ENCODE measurements at regions not wholly inside any gene's neighbourhood (a gene's known extent, or its start where the extent isn't known, plus 50 kb on each side); places are given as distances from the start of the nearest gene placed in this dataset.
"Not testable (repeated sequence)": the region's sequence is repeated elsewhere in the genome, so short reads cannot be mapped to it uniquely, and the experiment has no call there.

- H3K4me1 ChIP-seq (ENCODE audit: control insufficient read depth, insufficient read depth, low read length); H3K4me3 ChIP-seq (ENCODE audit: low read depth, low read length); H3K27ac ChIP-seq (ENCODE audit: extremely low read depth, low read depth, low read length); H3K9me3 ChIP-seq (ENCODE audit: control insufficient read depth, insufficient read depth, low read depth, low read length): not testable (repeated sequence)
- ChIA-PET POLR2A (interaction anchor here (0.7 kb wide), 1 partner anchor 232 kb away, joined by 3 read pairs; no protein-coding TSS in a partner anchor), CTCF (interaction anchor here (0.5 to 1.4 kb wide), 3 partner anchors 18 to 353 kb away, joined by 3 to 5 read pairs (median 4); no protein-coding TSS in a partner anchor)
- peaks cover 22 to 24% of the 10 kb centered on the region in 2 experiments for H3K36me3 ChIP-seq (ENCODE audit: control insufficient read depth in 2 of 2, insufficient read depth in 1 of 2, low read length in 2 of 2)
- TF ChIP-seq ZNF121 (tag by site-specific recombination; IDR thresholded peaks at IDR 0.05), result peak; percentile 55; the same call in 1 of the 2 replicates
These were observed 73.9 kb downstream of the KPNA2 start for GRCh38 chr17:68109404-68109803.

GRCh38 chr17:68116211-68116610, 80.7 kb downstream of the KPNA2 start:
- CTCF ChIA-PET, POLR2A ChIA-PET: not testable (repeated sequence)

GRCh38 chr17:68122587-68122986, 87.1 kb downstream of the KPNA2 start:
- H3K4me1 ChIP-seq (ENCODE audit: control insufficient read depth, insufficient read depth, low read length), result 0 out of 2 replicates have a peak, but pooled peaks cover 3% of the 10 kb centered on the region
- H3K27ac ChIP-seq (ENCODE audit: extremely low read depth, low read depth, low read length), result no peak overlapping the region
- ChIA-PET CTCF (interaction anchor here (0.6 kb wide), 1 partner anchor 10 kb away, joined by 3 read pairs; no protein-coding TSS in a partner anchor), POLR2A (no interaction called here)
- H3K4me3 ChIP-seq (ENCODE audit: low read depth, low read length), result no peak overlapping the region
- H3K36me3 ChIP-seq (ENCODE audit: control insufficient read depth in 2 of 2, insufficient read depth in 1 of 2, low read length in 2 of 2), result peaks cover 28 to 54% of the 10 kb centered on the region in 2 experiments
- TF ChIP-seq ZEB2 (tag by site-specific recombination; IDR thresholded peaks at IDR 0.05), result no peak
- TF ChIP-seq ZNF544 (tag by site-specific recombination; IDR thresholded peaks at IDR 0.05), result no peak
- no peak for TF ChIP-seq ZFP3 (tag by site-specific recombination; IDR thresholded peaks at IDR 0.05; ENCODE audit: low read depth)
- TF ChIP-seq PATZ1 (tag by site-specific recombination; IDR thresholded peaks at IDR 0.05), result no peak
- TF ChIP-seq ZNF292 (tag by site-specific recombination; IDR thresholded peaks at IDR 0.05; ENCODE audit: borderline replicate concordance, low read depth), result no peak
- TF ChIP-seq ZNF433 (tag by site-specific recombination; IDR thresholded peaks at IDR 0.05; ENCODE audit: low read depth), result no peak
- no peak for TF ChIP-seq MEIS1 (CRISPR knock-in tag; IDR thresholded peaks at IDR 0.05; ENCODE audit: borderline replicate concordance)
- TF ChIP-seq ZNF558 (tag by site-specific recombination; IDR thresholded peaks at IDR 0.05), result no peak
- TF ChIP-seq ZNF398 (tag by site-specific recombination; IDR thresholded peaks at IDR 0.05), result no peak
- no peak for TF ChIP-seq ZNF701 (tag by site-specific recombination; IDR thresholded peaks at IDR 0.05)
- H3K9me3 ChIP-seq (ENCODE audit: control insufficient read depth, insufficient read depth, low read depth, low read length), result no peaks in the 10 kb centered on the region

More at GRCh38 chr17:68116211-68116610, 80.7 kb downstream of the KPNA2 start:
- not testable (repeated sequence) for H3K9me3 ChIP-seq (ENCODE audit: control insufficient read depth, insufficient read depth, low read depth, low read length); H3K4me1 ChIP-seq (ENCODE audit: control insufficient read depth, insufficient read depth, low read length); H3K27ac ChIP-seq (ENCODE audit: extremely low read depth, low read depth, low read length); H3K4me3 ChIP-seq (ENCODE audit: low read depth, low read length)
- H3K36me3 ChIP-seq (ENCODE audit: control insufficient read depth in 2 of 2, insufficient read depth in 1 of 2, low read length in 2 of 2), result peaks cover 25 to 33% of the 10 kb centered on the region in 2 experiments; a peak in 2 of 3 replicates

GRCh38 chr17:68125111-68125870, 89.8 kb downstream of the KPNA2 start:
- Histone ChIP-seq H3K27ac (ENCODE audit: extremely low read depth, low read depth, low read length) (no peak overlapping the region), H3K4me1 (ENCODE audit: control insufficient read depth, insufficient read depth, low read length) (0 out of 2 replicates have a peak, but pooled peaks cover 3% of the 10 kb centered on the region), H3K9me3 (ENCODE audit: control insufficient read depth, insufficient read depth, low read depth, low read length) (no peaks in the 10 kb centered on the region), H3K4me3 (ENCODE audit: low read depth, low read length) (no peak overlapping the region), H3K36me3 (ENCODE audit: control insufficient read depth in 2 of 2, insufficient read depth in 1 of 2, low read length in 2 of 2) (peaks cover 21 to 48% of the 10 kb centered on the region in 2 experiments)
- TF ChIP-seq ZNF155 (tag by site-specific recombination; IDR thresholded peaks at IDR 0.05) (no peak), YY1 (tag by site-specific recombination; IDR thresholded peaks at IDR 0.05) (no peak), ZNF514 (tag by site-specific recombination; IDR thresholded peaks at IDR 0.05) (no peak), GFI1B (tag by site-specific recombination; IDR thresholded peaks at IDR 0.05) (no peak), ZFP69B (tag by site-specific recombination; IDR thresholded peaks at IDR 0.05) (no peak), ZSCAN23 (tag by site-specific recombination; IDR thresholded peaks at IDR 0.05) (no peak), ZBTB44 (tag by site-specific recombination; IDR thresholded peaks at IDR 0.05) (no peak)
- POLR2A ChIA-PET, result interaction anchor here (0.6 kb wide), 1 partner anchor 31 kb away, joined by 3 read pairs; no protein-coding TSS in a partner anchor
- CTCF ChIA-PET, result no interaction called here
